HL-60 (cell line): ENCODE measurements at regions not wholly inside any gene's neighbourhood (a gene's known extent, or its start where the extent isn't known, plus 50 kb on each side); places are given as distances from the start of the nearest gene placed in this dataset.

Experiments
- DNase-seq, 2 experiments: peaks; one replicate each; pipeline ENCODE4 v3.0.0-alpha.2; 2010 to 2020; ENCODE audit warnings: low read depth in 1 of 2, low spot score in 1 of 2
- H3K27ac ChIP-seq: fragments of 250-450 bp; sonication (Bioruptor Pico); replicated peaks from 2 replicates; pipeline ENCODE4 v1.5.1; 2020; ENCODE audit warnings: mild to moderate bottlenecking, moderate library complexity
- H3K27me3 ChIP-seq: fragments of 250-450 bp; sonication (Bioruptor Pico); 2 replicates; pipeline ENCODE4 v1.5.1; 2021; ENCODE audit warnings: mild to moderate bottlenecking, moderate library complexity; ENCODE audit not compliant: insufficient read depth, poor library complexity, severe bottlenecking
- H3K4me3 ChIP-seq: replicated peaks from 2 replicates; pipeline ENCODE4 v1.5.1; 2011; ENCODE audit warnings: mild to moderate bottlenecking, control low read depth, low read length; ENCODE audit not compliant: insufficient read depth
- CTCF ChIP-seq: IDR thresholded peaks from one replicate; pipeline ENCODE4 v1.5.1; 2011; ENCODE audit warnings: low read length, control low read depth, inconsistent platforms; ENCODE audit not compliant: insufficient read depth
- GABPA ChIP-seq: IDR thresholded peaks from 2 replicates; pipeline ENCODE4 v1.6.1; 2012; ENCODE audit warnings: low read depth
- POLR2AphosphoS5 ChIP-seq: IDR thresholded peaks from 2 replicates; pipeline ENCODE4 v1.6.1; 2012; ENCODE audit warnings: low read depth
- REST ChIP-seq: IDR thresholded peaks from 2 replicates; pipeline ENCODE4 v1.6.1; 2012; ENCODE audit warnings: low read depth; ENCODE audit not compliant: insufficient replicate concordance
- SPI1 ChIP-seq: IDR thresholded peaks from 2 replicates; pipeline ENCODE4 v1.6.1; 2012; ENCODE audit warnings: low read depth, mild to moderate bottlenecking, borderline replicate concordance

DNA sequence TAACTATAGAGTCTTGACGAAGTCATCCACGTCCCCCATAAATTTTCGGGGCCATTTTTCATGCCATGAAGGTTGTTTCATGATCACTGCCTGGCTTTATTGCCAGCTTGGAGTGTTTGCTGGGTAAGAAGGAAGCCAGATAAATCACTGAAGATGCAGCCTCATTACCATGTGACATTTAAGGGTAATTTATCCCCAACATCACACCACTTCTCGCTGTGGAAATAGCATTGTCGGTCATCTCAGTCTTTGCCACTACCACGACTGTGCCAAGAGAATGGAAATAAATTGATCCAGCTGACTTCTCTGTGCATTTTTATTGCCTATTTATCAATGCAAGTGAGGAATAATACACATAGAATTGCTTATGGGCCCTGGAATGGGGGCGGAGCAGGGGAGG is 617.9 kb downstream of the AJAP1 start:
- Histone ChIP-seq H3K27me3 (no peaks in the 10 kb centered on the region), H3K27ac (no peak overlapping the region), H3K4me3 (no peak overlapping the region)
- no peak for TF ChIP-seq SPI1
- TF ChIP-seq REST: no peak
- TF ChIP-seq POLR2AphosphoS5: no peak
- no peak for TF ChIP-seq GABPA
- no peak for TF ChIP-seq CTCF
- no peak for DNase-seq

- Histone ChIP-seq H3K4me3 (no peak overlapping the region), H3K27ac (no peak overlapping the region), H3K27me3 (no peaks in the 10 kb centered on the region)
- TF ChIP-seq CTCF (no peak), REST (no peak), POLR2AphosphoS5 (no peak), GABPA (no peak)
- DNase-seq: no peak
Observed at GRCh38 chr1:5271264-5271663, 616.9 kb downstream of the AJAP1 start.

DNA sequence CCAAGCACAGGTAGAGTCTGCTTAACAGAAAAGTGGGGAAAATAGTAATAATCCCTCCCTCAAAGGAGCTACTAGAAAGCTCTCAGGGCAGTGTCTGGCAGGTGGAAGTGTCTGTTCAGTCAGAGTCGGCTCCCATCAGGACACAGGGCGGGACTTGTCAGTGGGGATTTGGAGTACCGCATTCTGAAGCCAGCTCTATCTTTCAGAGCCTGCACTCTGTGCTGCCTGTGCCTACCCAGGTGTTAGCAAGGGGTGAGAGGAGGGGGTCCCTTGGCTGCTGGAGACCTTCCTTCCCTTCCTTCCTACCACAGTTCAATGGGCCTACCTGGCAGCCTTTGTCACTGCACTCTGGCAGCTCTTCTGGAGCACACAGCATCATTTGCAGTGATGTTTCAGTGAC is 615.5 kb downstream of the AJAP1 start:
- TF ChIP-seq REST (no peak), POLR2AphosphoS5 (no peak), CTCF (no peak), SPI1 (no peak), GABPA (no peak)
- Histone ChIP-seq H3K4me3 (no peak overlapping the region), H3K27me3 (no peaks in the 10 kb centered on the region), H3K27ac (no peak overlapping the region)
- no peak for DNase-seq
